WTC11 (cell line): ENCODE measurements at regions not wholly inside any gene's neighbourhood (a gene's known extent, or its start where the extent isn't known, plus 50 kb on each side); places are given as distances from the start of the nearest gene placed in this dataset.

Experiments used
- ATAC-seq: fragments of 200-7000 bp; cut with Tn5 transposase; 2 replicates; pipeline ENCODE4 v1.10.0; 2021; ENCODE audit warnings: mild to moderate bottlenecking, moderate library complexity
- CTCF ChIA-PET: fragments of 300-600 bp; sonication (Branson Sonifier 250); formaldehyde crosslinking; loops from one replicate; lab custom pipeline; 2021; ENCODE audit warnings: antibody characterized with exemption; lab: Charles Lee
- POLR2A ChIA-PET: fragments of 350-600 bp; sonication (Branson Sonifier 250); formaldehyde crosslinking; loops from one replicate; lab custom pipeline; 2021; ENCODE audit warnings: antibody characterized with exemption; lab: Charles Lee
- DNase-seq: peaks from one replicate; pipeline ENCODE4 v3.0.0; 2021; ENCODE audit warnings: low spot score
- H3K27ac Mint-ChIP-seq: 2 replicates; pipeline ENCODE4 v1.8.0; 2021; ENCODE audit warnings: mixed read lengths
- H3K27me3 Mint-ChIP-seq: 2 replicates; pipeline ENCODE4 v1.8.0; 2021; ENCODE audit warnings: low read depth, mild to moderate bottlenecking, moderate library complexity, mixed read lengths
- H3K36me3 Mint-ChIP-seq: 2 replicates; pipeline ENCODE4 v1.8.0; 2021; ENCODE audit warnings: mixed read lengths
- H3K4me1 Mint-ChIP-seq: 2 replicates; pipeline ENCODE4 v1.8.0; 2022; ENCODE audit warnings: mixed read lengths
- H3K4me3 Mint-ChIP-seq: 2 replicates; pipeline ENCODE4 v1.8.0; 2021; ENCODE audit warnings: mild to moderate bottlenecking, moderate library complexity, mixed read lengths
- H3K9me3 Mint-ChIP-seq: 2 replicates; pipeline ENCODE4 v1.8.0; 2021; ENCODE audit warnings: mixed read lengths
- CREM ChIP-seq: sonication (generic); formaldehyde crosslinking; IDR thresholded peaks from 2 replicates; pipeline ENCODE4 v1.8.1; 2022; ENCODE audit warnings: mild to moderate bottlenecking, missing genetic modification reagents, moderate library complexity
- FOXK1 ChIP-seq: sonication (generic); formaldehyde crosslinking; IDR thresholded peaks from 2 replicates; pipeline ENCODE4 v1.8.0; 2022; ENCODE audit warnings: mild to moderate bottlenecking, moderate library complexity, missing genetic modification reagents
- JAZF1 ChIP-seq: fragments of 250-450 bp; sonication (Bioruptor Pico); IDR thresholded peaks from 2 replicates; pipeline ENCODE4 v1.9.0; 2021; ENCODE audit warnings: moderate library complexity, mild to moderate bottlenecking, inconsistent platforms
- MXD4 ChIP-seq: fragments of 250-450 bp; sonication (Bioruptor Pico); IDR thresholded peaks from 2 replicates; pipeline ENCODE4 v1.8.0; 2021; ENCODE audit warnings: mild to moderate bottlenecking, moderate library complexity, borderline replicate concordance
- NFE2L1 ChIP-seq: sonication (generic); formaldehyde crosslinking; IDR thresholded peaks from 2 replicates; pipeline ENCODE4 v1.8.1; 2023; ENCODE audit warnings: missing genetic modification reagents
- NFYB ChIP-seq: sonication (generic); formaldehyde crosslinking; conservative IDR thresholded peaks from 2 replicates; pipeline ENCODE4 v1.8.0; 2022; ENCODE audit warnings: low read depth, missing genetic modification reagents
- NR2C2 ChIP-seq: sonication (generic); formaldehyde crosslinking; IDR thresholded peaks from 2 replicates; pipeline ENCODE4 v1.8.0; 2022; ENCODE audit warnings: mild to moderate bottlenecking, missing genetic modification reagents
- NR3C1 ChIP-seq: sonication (generic); formaldehyde crosslinking; conservative IDR thresholded peaks from 2 replicates; pipeline ENCODE4 v1.8.1; 2023; ENCODE audit warnings: low read depth, mild to moderate bottlenecking, missing genetic modification reagents
- SMAD3 ChIP-seq: sonication (generic); formaldehyde crosslinking; IDR thresholded peaks from 2 replicates; pipeline ENCODE4 v1.8.0; 2022; ENCODE audit warnings: missing genetic modification reagents, mild to moderate bottlenecking, borderline replicate concordance
- SMAD4 ChIP-seq: sonication (generic); formaldehyde crosslinking; IDR thresholded peaks from 2 replicates; pipeline ENCODE4 v1.8.0; 2022; ENCODE audit warnings: mild to moderate bottlenecking, missing genetic modification reagents
- TCF7 ChIP-seq: sonication (generic); formaldehyde crosslinking; IDR thresholded peaks from 2 replicates; pipeline ENCODE4 v1.8.0; 2022; ENCODE audit warnings: mild to moderate bottlenecking, low read depth, missing genetic modification reagents, moderate library complexity
- TEAD4 ChIP-seq: sonication (generic); formaldehyde crosslinking; IDR thresholded peaks from 2 replicates; pipeline ENCODE4 v1.8.0; 2022; ENCODE audit warnings: mild to moderate bottlenecking, missing genetic modification reagents
- ZNF121 ChIP-seq: sonication (generic); formaldehyde crosslinking; IDR thresholded peaks from 2 replicates; pipeline ENCODE4 v1.8.0; 2023; ENCODE audit warnings: missing genetic modification reagents
- ZNF423 ChIP-seq: fragments of 250-450 bp; sonication (Bioruptor Pico); IDR thresholded peaks from 2 replicates; pipeline ENCODE4 v2.1.2; 2022; ENCODE audit warnings: mild to moderate bottlenecking, moderate library complexity
- TF ChIP-seq, protein P1 (sequence below): sonication (generic); formaldehyde crosslinking; IDR thresholded peaks from 2 replicates; pipeline ENCODE4 v1.8.1; 2022; ENCODE audit warnings: mild to moderate bottlenecking, moderate library complexity, missing genetic modification reagents
- TF ChIP-seq, protein P2 (sequence below): fragments of 200-600 bp; IDR thresholded peaks from 2 replicates; pipeline ENCODE4 v1.8.0; 2022; ENCODE audit warnings: antibody characterized with exemption
- TF ChIP-seq, protein P3 (sequence below): fragments of 250-450 bp; sonication (Bioruptor Pico); IDR thresholded peaks from 2 replicates; pipeline ENCODE4 v1.9.0; 2021; ENCODE audit warnings: moderate library complexity, mild to moderate bottlenecking, inconsistent platforms, borderline replicate concordance
- TF ChIP-seq, protein P4 (sequence below): sonication (generic); formaldehyde crosslinking; IDR thresholded peaks from 2 replicates; pipeline ENCODE4 v1.8.1; 2023; ENCODE audit warnings: mild to moderate bottlenecking, missing genetic modification reagents, moderate library complexity
- TF ChIP-seq, protein P5 (sequence below): sonication (generic); formaldehyde crosslinking; IDR thresholded peaks from 2 replicates; pipeline ENCODE4 v1.8.0; 2022; ENCODE audit warnings: mild to moderate bottlenecking, missing genetic modification reagents
- TF ChIP-seq, protein P6 (sequence below): fragments of 250-450 bp; sonication (Bioruptor Pico); IDR thresholded peaks from 2 replicates; pipeline ENCODE4 v1.8.0; 2021; ENCODE audit warnings: mild to moderate bottlenecking
- TF ChIP-seq, protein P7 (sequence below): sonication (generic); formaldehyde crosslinking; IDR thresholded peaks from 2 replicates; pipeline ENCODE4 v1.8.0; 2022; ENCODE audit warnings: mild to moderate bottlenecking, missing genetic modification reagents

DNA sequence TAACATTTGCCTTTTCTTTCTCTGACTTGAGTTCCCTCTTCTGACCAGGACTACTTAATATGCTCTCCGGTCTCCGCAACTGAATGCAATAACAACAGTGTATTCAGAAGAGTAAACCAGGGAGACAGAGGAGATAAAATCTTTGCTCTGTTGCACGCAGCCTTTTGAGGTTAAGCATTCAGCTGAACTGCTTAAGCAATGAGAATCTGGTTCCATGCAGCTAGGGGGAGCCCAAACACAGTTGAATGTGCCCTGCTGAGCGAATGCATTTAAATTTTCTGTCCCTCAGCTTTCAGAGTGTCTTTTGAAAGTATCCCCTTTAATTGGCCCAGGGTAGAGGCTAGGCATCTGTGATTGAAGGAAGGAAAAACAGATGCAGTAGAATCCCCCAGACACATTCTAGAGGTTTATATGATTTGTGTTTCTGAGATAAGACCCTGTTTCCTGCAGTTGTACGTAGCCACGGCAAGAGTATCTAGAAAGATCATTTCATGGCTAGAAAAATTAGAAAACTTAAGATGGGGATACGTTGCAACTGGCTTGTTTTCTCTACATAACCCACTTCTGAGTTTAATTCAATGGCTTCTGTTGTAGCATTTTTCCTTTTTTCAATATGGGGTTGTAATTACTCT, 309.6 kb downstream of the TUSC7 start:
- DNase-seq (peak; percentile 70), ATAC-seq (peak; percentile 83)
- Mint-ChIP-seq H3K4me3 (no peak overlapping the region), H3K27ac (no peak overlapping the region), H3K36me3 (no peaks in the 10 kb centered on the region), H3K27me3 (no peaks in the 10 kb centered on the region), H3K4me1 (peaks cover 23% of the 10 kb centered on the region), H3K9me3 (no peaks in the 10 kb centered on the region)
- TF ChIP-seq, protein P1, sequence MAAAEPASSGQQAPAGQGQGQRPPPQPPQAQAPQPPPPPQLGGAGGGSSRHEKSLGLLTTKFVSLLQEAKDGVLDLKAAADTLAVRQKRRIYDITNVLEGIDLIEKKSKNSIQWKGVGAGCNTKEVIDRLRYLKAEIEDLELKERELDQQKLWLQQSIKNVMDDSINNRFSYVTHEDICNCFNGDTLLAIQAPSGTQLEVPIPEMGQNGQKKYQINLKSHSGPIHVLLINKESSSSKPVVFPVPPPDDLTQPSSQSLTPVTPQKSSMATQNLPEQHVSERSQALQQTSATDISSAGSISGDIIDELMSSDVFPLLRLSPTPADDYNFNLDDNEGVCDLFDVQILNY (CRISPR knock-in tag) = no peak
- no peak for TF ChIP-seq TCF7 (CRISPR knock-in tag)
- TF ChIP-seq, protein P2, sequence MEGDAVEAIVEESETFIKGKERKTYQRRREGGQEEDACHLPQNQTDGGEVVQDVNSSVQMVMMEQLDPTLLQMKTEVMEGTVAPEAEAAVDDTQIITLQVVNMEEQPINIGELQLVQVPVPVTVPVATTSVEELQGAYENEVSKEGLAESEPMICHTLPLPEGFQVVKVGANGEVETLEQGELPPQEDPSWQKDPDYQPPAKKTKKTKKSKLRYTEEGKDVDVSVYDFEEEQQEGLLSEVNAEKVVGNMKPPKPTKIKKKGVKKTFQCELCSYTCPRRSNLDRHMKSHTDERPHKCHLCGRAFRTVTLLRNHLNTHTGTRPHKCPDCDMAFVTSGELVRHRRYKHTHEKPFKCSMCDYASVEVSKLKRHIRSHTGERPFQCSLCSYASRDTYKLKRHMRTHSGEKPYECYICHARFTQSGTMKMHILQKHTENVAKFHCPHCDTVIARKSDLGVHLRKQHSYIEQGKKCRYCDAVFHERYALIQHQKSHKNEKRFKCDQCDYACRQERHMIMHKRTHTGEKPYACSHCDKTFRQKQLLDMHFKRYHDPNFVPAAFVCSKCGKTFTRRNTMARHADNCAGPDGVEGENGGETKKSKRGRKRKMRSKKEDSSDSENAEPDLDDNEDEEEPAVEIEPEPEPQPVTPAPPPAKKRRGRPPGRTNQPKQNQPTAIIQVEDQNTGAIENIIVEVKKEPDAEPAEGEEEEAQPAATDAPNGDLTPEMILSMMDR = peak; percentile 64
- POLR2A ChIA-PET = no interaction called here
- CTCF ChIA-PET = interaction anchor here (0.6 to 7.2 kb wide), 19 partner anchors 9 to 618 kb away, joined by 3 to 73 read pairs (median 3); no protein-coding TSS in a partner anchor

DNA sequence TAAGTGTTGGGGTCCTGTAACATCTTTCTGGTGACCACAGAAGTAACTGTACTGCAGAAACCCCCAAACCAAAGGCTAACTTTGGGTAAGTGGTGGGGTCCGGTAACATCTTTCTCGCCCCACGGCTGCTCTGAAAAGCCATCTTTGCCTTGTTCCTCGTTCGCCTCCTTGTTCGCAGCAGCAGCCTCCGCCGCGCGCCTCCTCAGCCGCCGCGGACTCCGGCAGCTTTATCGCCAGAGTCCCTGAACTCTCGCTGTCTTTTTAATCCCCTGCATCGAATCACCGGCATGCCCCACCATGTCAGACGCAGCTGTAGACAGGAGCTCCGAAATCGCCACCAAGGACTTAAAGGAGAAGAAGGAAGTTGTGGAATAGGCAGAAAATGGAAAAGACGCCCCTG, 316.8 kb downstream of the TUSC7 start:
- no peak for DNase-seq
- POLR2A ChIA-PET = no interaction called here
- ATAC-seq = no peak
- Mint-ChIP-seq H3K36me3 (peaks cover 11% of the 10 kb centered on the region), H3K9me3 (peaks cover 13% of the 10 kb centered on the region), H3K4me3 (no peak overlapping the region), H3K27me3 (peaks cover 24% of the 10 kb centered on the region)
- no peak for TF ChIP-seq NFYB (CRISPR knock-in tag)
- TF ChIP-seq, all 79 proteins: peak for 0
- CTCF ChIA-PET = no interaction called here
- Mint-ChIP-seq H3K27ac (no peak overlapping the region), H3K4me1 (no peaks in the 10 kb centered on the region)

DNA sequence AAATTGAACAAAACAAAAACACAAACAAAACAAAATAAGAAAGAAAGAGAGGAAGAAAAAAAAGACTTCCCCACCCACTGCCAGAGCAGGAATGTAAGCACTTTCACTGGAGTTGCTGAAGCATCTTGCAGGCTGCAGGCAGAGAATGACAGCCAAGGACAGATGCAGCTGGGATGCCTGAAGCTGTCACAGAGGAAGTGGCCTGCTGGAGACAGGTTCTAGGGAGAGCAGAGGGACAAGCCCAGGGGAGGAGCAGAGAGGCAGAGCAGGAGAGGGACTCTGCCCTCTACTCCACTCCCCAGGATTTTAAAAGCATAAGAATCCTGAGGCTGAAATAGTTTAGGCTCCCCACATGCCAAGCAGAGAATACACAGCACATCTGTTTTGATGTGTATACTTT, 326.2 kb downstream of the TUSC7 start:
- ATAC-seq = peak; percentile 80
- Mint-ChIP-seq H3K9me3 (peaks cover 33% of the 10 kb centered on the region), H3K27ac (no peak overlapping the region), H3K36me3 (peaks cover 27% of the 10 kb centered on the region)
- TF ChIP-seq, protein P3, sequence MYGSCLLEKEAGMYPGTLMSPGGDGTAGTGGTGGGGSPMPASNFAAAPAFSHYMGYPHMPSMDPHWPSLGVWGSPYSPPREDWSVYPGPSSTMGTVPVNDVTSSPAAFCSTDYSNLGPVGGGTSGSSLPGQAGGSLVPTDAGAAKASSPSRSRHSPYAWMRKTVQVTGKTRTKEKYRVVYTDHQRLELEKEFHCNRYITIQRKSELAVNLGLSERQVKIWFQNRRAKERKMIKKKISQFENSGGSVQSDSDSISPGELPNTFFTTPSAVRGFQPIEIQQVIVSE (CRISPR knock-in tag) = no peak
- TF ChIP-seq JAZF1 (CRISPR knock-in tag) = no peak
- TF ChIP-seq, protein P4, sequence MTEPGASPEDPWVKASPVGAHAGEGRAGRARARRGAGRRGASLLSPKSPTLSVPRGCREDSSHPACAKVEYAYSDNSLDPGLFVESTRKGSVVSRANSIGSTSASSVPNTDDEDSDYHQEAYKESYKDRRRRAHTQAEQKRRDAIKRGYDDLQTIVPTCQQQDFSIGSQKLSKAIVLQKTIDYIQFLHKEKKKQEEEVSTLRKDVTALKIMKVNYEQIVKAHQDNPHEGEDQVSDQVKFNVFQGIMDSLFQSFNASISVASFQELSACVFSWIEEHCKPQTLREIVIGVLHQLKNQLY (CRISPR knock-in tag) = no peak
- TF ChIP-seq, all 79 proteins: peak for 0
- Mint-ChIP-seq H3K4me3 (no peak overlapping the region), H3K27me3 (no peaks in the 10 kb centered on the region), H3K4me1 (peaks cover 16% of the 10 kb centered on the region)
- CTCF ChIA-PET = interaction anchor here (1.4 to 1.9 kb wide), 3 partner anchors 9 to 265 kb away, joined by 5 to 8 read pairs (median 7); no protein-coding TSS in a partner anchor
- POLR2A ChIA-PET = no interaction called here
- peak; percentile 22 for DNase-seq

DNA sequence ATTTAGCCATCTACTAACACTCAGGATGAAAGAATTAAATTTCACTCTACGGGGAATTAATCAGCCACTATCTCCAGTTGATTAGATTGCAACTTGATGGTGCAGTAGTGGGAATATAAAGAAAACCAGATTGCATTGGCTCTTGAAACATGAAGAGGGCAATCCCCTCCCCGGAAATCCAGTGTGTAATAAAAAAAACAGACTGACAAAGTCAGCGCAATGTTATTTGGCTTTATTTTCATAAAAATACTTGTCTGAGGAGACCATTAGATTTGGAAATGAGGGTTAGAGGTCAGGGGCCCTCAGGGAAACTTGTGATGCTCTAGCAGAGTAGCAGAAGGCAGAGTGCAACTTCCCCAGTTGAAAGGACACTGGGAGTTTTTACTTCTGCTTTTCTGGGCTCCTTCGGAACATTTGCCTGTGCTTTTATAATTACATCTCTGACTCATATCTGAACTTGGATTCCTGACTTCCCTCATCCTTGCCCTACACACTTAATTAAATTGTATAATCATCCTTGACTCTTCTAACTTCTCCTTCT, 326.8 kb downstream of the TUSC7 start:
- DNase-seq = no peak
- peaks cover 22% of the 10 kb centered on the region for H3K36me3 Mint-ChIP-seq
- peaks cover 27% of the 10 kb centered on the region for H3K9me3 Mint-ChIP-seq
- H3K27me3 Mint-ChIP-seq = no peaks in the 10 kb centered on the region
- no peak overlapping the region for H3K27ac Mint-ChIP-seq
- CTCF ChIA-PET = interaction anchor here (1.4 to 3.0 kb wide), 3 partner anchors 8 to 265 kb away, joined by 5 to 9 read pairs (median 8); no protein-coding TSS in a partner anchor
- H3K4me1 Mint-ChIP-seq = peaks cover 16% of the 10 kb centered on the region
- H3K4me3 Mint-ChIP-seq = no peak overlapping the region
- POLR2A ChIA-PET = no interaction called here
- no peak for ATAC-seq
- no peak for TF ChIP-seq SMAD3
- no peak for TF ChIP-seq MXD4 (CRISPR knock-in tag)
- TF ChIP-seq, protein P5, sequence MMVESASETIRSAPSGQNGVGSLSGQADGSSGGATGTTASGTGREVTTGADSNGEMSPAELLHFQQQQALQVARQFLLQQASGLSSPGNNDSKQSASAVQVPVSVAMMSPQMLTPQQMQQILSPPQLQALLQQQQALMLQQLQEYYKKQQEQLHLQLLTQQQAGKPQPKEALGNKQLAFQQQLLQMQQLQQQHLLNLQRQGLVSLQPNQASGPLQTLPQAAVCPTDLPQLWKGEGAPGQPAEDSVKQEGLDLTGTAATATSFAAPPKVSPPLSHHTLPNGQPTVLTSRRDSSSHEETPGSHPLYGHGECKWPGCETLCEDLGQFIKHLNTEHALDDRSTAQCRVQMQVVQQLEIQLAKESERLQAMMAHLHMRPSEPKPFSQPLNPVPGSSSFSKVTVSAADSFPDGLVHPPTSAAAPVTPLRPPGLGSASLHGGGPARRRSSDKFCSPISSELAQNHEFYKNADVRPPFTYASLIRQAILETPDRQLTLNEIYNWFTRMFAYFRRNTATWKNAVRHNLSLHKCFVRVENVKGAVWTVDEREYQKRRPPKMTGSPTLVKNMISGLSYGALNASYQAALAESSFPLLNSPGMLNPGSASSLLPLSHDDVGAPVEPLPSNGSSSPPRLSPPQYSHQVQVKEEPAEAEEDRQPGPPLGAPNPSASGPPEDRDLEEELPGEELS (CRISPR knock-in tag) = no peak
- TF ChIP-seq TEAD4 (CRISPR knock-in tag) = no peak
- TF ChIP-seq, protein P6, sequence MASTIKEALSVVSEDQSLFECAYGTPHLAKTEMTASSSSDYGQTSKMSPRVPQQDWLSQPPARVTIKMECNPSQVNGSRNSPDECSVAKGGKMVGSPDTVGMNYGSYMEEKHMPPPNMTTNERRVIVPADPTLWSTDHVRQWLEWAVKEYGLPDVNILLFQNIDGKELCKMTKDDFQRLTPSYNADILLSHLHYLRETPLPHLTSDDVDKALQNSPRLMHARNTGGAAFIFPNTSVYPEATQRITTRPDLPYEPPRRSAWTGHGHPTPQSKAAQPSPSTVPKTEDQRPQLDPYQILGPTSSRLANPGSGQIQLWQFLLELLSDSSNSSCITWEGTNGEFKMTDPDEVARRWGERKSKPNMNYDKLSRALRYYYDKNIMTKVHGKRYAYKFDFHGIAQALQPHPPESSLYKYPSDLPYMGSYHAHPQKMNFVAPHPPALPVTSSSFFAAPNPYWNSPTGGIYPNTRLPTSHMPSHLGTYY (CRISPR knock-in tag) = no peak
- no peak for TF ChIP-seq NFE2L1 (CRISPR knock-in tag)
- no peak for TF ChIP-seq CREM
- TF ChIP-seq, protein P7, sequence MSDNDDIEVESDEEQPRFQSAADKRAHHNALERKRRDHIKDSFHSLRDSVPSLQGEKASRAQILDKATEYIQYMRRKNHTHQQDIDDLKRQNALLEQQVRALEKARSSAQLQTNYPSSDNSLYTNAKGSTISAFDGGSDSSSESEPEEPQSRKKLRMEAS = no peak
- TF ChIP-seq NR3C1 (CRISPR knock-in tag) = no peak
- no peak for TF ChIP-seq ZNF423 (CRISPR knock-in tag)
- TF ChIP-seq NFYB (CRISPR knock-in tag) = no peak
- TF ChIP-seq ZNF121 (CRISPR knock-in tag) = no peak
- no peak for TF ChIP-seq SMAD4 (CRISPR knock-in tag)
- no peak for TF ChIP-seq NR2C2 (CRISPR knock-in tag)
- no peak for TF ChIP-seq FOXK1 (CRISPR knock-in tag)
